Fibroblast of lung (primary cell): ENCODE measurements at regions not wholly inside any gene's neighbourhood (a gene's known extent, or its start where the extent isn't known, plus 50 kb on each side); places are given as distances from the start of the nearest gene placed in this dataset.
"Not testable (repeated sequence)": the region's sequence is repeated elsewhere in the genome, so short reads cannot be mapped to it uniquely, and the experiment has no call there.

ENCODE experiments used
- DNase-seq, 2 donors: peaks; one replicate each; pipeline versions ENCODE4 v3.0.0 to v3.0.0-alpha.2; 2010; ENCODE audit warnings: low read depth in 2 of 2
- H2AFZ ChIP-seq: 2 replicates; pipeline ENCODE4 v1.5.1; 2012; ENCODE audit warnings: low read length, control low read depth, inconsistent platforms
- H3K27ac ChIP-seq: 2 replicates; pipeline ENCODE4 v1.5.1; 2011; ENCODE audit warnings: low read length, control low read depth; ENCODE audit not compliant: insufficient read depth
- H3K27me3 ChIP-seq: 2 replicates; pipeline ENCODE4 v1.5.1; 2011; ENCODE audit warnings: mild to moderate bottlenecking, low read length; ENCODE audit not compliant: control insufficient read depth, insufficient read depth
- H3K36me3 ChIP-seq: 2 replicates; pipeline ENCODE4 v1.5.1; 2011; ENCODE audit warnings: low read length; ENCODE audit not compliant: control insufficient read depth, insufficient read depth
- H3K4me1 ChIP-seq: 2 replicates; pipeline ENCODE4 v1.5.1; 2011; ENCODE audit warnings: low read length; ENCODE audit not compliant: control insufficient read depth, insufficient read depth; ENCODE audit errors: extremely low read depth
- H3K4me2 ChIP-seq: 2 replicates; pipeline ENCODE4 v1.5.1; 2011; ENCODE audit warnings: low read length, control low read depth; ENCODE audit not compliant: insufficient read depth; ENCODE audit errors: extremely low read depth
- H3K4me3 ChIP-seq, 4 experiments: fragments of 200-600 bp in 1 of 4; sonication (generic) in 1 of 4; replicated peaks in 1 of 4; 2 replicates each; pipeline ENCODE4 v1.5.1; 2011 to 2016; ENCODE audit warnings: low read length in 4 of 4, low read depth in 3 of 4, mild to moderate bottlenecking in 3 of 4, control low read depth in 2 of 4, inconsistent platforms in 1 of 4, mixed read lengths in 1 of 4; ENCODE audit not compliant: insufficient read depth in 1 of 4; ENCODE audit errors: control extremely low read depth in 1 of 4
- H3K79me2 ChIP-seq: 2 replicates; pipeline ENCODE4 v1.5.1; 2012; ENCODE audit warnings: mild to moderate bottlenecking, low read length, inconsistent platforms; ENCODE audit not compliant: control insufficient read depth, insufficient read depth
- H3K9ac ChIP-seq: 2 replicates; pipeline ENCODE4 v1.5.1; 2011; ENCODE audit warnings: mild to moderate bottlenecking, low read length, control low read depth; ENCODE audit not compliant: insufficient read depth
- H3K9me3 ChIP-seq: 2 replicates; pipeline ENCODE4 v1.5.1; 2012; ENCODE audit warnings: low read depth, low read length; ENCODE audit not compliant: control insufficient read depth, insufficient read depth
- H4K20me1 ChIP-seq: 2 replicates; pipeline ENCODE4 v1.5.1; 2011; ENCODE audit warnings: low read length; ENCODE audit not compliant: control insufficient read depth, insufficient read depth; ENCODE audit errors: extremely low read depth
- EZH2 ChIP-seq: IDR thresholded peaks from 2 replicates; pipeline ENCODE4 v1.5.1; 2012; ENCODE audit warnings: low read length, control low read depth, mild to moderate bottlenecking; ENCODE audit errors: missing control alignments
- TF ChIP-seq, protein P1 (sequence below), 2 donors: IDR thresholded peaks in 1 of 2; conservative IDR thresholded peaks in 1 of 2; 1 replicate in 1 of 2; 2 replicates in 1 of 2; pipeline ENCODE4 v1.5.1; 2011 to 2012; ENCODE audit warnings: low read length in 2 of 2, control low read depth in 1 of 2, inconsistent platforms in 1 of 2, low read depth in 1 of 2, mild to moderate bottlenecking in 1 of 2

DNA sequence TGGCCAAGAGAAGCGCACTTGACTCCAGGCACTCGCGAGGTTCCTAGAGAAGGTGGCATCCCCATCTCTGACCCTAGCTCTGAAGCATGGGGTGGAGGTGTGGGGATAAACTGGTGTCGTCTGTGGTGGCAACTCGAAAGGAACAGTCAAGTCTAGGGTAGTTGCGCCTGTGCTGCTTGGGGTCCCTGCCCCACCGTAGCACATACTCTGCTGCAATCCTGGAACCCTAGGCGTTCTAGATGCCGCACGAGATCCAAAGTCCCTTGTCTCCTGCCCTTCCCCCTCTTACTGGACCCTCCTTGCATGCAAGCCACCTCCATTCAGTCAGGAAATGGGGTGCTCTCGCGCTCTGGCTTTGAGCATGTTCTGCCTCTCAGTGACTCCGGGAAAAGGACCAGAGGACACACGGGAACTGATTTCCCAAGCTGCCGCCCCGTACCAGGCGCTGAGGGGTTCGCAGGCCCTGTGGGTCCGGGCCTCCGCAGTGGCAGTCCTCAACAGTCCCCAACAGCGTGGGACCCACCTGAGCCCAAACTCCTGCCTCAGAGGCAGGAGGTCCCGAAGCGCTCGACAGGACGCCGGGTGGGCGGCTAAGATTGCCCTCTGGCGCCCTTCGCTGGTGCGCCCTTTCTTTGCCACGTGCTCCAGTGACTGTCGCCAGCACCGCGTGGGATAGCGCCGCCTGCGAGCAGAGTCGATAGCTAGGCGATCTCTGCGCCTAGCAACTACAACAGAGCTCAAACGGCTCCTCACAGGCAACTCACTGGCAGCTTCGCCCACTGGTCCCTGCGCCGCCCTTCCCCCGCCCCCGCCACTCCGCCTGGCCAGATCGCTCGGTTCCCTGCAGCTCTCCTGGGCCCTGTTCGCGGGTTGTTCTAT lies 452.0 kb downstream of the REEP3 start:
- no peak for TF ChIP-seq EZH2
- TF ChIP-seq, protein P1, sequence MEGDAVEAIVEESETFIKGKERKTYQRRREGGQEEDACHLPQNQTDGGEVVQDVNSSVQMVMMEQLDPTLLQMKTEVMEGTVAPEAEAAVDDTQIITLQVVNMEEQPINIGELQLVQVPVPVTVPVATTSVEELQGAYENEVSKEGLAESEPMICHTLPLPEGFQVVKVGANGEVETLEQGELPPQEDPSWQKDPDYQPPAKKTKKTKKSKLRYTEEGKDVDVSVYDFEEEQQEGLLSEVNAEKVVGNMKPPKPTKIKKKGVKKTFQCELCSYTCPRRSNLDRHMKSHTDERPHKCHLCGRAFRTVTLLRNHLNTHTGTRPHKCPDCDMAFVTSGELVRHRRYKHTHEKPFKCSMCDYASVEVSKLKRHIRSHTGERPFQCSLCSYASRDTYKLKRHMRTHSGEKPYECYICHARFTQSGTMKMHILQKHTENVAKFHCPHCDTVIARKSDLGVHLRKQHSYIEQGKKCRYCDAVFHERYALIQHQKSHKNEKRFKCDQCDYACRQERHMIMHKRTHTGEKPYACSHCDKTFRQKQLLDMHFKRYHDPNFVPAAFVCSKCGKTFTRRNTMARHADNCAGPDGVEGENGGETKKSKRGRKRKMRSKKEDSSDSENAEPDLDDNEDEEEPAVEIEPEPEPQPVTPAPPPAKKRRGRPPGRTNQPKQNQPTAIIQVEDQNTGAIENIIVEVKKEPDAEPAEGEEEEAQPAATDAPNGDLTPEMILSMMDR (conservative IDR thresholded peaks at IDR 0.05 in 1 of 2, IDR thresholded peaks at IDR 0.05 in 1 of 2; ENCODE audit: low read depth in 1 of 2, low read length in 2 of 2), result no peak

DNA sequence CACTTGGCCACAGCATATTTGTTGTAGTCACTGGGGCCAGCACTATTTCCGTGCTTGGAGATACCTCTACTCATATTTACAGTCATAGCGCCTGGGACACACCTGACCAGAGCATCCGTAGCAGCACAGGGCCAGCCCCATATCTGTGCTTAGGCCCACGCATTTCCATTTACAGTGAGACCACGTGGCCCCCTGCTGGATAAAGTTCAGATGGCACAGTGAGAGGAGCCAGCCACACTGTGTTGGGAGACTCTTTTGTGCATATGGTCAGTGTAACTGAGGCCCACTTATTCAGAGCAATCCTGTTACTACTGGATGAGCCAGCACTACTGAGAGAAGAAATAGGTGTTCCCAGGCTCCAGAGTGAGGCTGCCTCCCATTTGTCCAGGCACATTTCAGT lies 455.3 kb downstream of the REEP3 start:
- H3K9me3 ChIP-seq, result no peaks in the 10 kb centered on the region
- TF ChIP-seq EZH2, result no peak
- TF ChIP-seq, protein P1 (conservative IDR thresholded peaks at IDR 0.05 in 1 of 2, IDR thresholded peaks at IDR 0.05 in 1 of 2; ENCODE audit: low read depth in 1 of 2, low read length in 2 of 2), result peak; percentile 32 to 54
- no peak overlapping the region for H3K9ac ChIP-seq
- H3K4me2 ChIP-seq, result no peak overlapping the region
- no peaks in the 10 kb centered on the region for H3K4me1 ChIP-seq
- H3K79me2 ChIP-seq, result no peaks in the 10 kb centered on the region
- H3K36me3 ChIP-seq, result no peaks in the 10 kb centered on the region
- no peak overlapping the region for H3K4me3 ChIP-seq
- no peaks in the 10 kb centered on the region for H4K20me1 ChIP-seq
- peak; percentile 1 to 6 for DNase-seq
- H2AFZ ChIP-seq, result no peak overlapping the region
- no peak overlapping the region for H3K27ac ChIP-seq
- H3K27me3 ChIP-seq, result no peaks in the 10 kb centered on the region

More for the DNA sequence above, 452.0 kb downstream of the REEP3 start:
- Histone ChIP-seq H3K4me2 (no peak overlapping the region), H3K27me3 (no peaks in the 10 kb centered on the region), H3K4me1 (no peaks in the 10 kb centered on the region), H3K9me3 (no peaks in the 10 kb centered on the region), H3K4me3 (no peak overlapping the region), H3K27ac (no peak overlapping the region), H4K20me1 (no peaks in the 10 kb centered on the region), H3K79me2 (no peaks in the 10 kb centered on the region), H2AFZ (no peak overlapping the region), H3K9ac (no peak overlapping the region), H3K36me3 (no peaks in the 10 kb centered on the region)
- DNase-seq, result no peak

DNA sequence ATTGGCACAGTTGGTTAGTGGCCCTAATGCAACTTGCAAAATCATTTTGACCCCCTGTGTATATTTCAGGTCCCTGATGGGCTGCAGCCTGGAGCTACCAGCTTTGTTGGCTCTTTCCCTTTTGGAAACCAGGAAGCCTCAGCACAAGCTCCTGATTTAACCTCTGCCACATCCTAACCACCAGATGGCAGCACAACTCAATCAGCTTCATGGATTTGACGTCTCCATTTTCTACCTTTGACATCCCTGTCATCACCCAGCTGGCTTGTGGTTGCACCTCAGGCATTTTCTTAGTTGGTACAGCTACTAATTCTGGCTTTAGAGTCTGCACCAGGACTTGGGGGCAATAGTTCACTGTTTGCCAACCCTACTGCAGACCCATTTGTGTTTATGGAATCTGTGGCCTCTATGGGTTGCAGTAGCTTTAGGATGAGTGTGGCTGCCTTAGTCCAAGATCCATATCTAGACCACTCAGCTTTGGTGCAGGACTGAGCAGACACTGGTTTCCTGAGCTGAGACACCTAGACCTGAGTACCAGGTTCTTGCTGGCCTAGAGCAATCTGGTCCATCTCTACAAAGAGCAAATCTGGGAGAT lies 456.2 kb downstream of the REEP3 start:
- H3K27ac ChIP-seq, result no peak overlapping the region
- TF ChIP-seq EZH2, result no peak
- TF ChIP-seq, protein P1 (conservative IDR thresholded peaks at IDR 0.05 in 1 of 2, IDR thresholded peaks at IDR 0.05 in 1 of 2; ENCODE audit: low read depth in 1 of 2, low read length in 2 of 2), result peak; percentile 48 to 61
- H3K79me2 ChIP-seq, result no peaks in the 10 kb centered on the region
- no peak overlapping the region for H2AFZ ChIP-seq
- no peaks in the 10 kb centered on the region for H3K9me3 ChIP-seq
- H3K9ac ChIP-seq, result no peak overlapping the region
- no peak overlapping the region for H3K4me3 ChIP-seq
- DNase-seq, result peak in 1 of 2 donors; percentile 28
- H3K4me2 ChIP-seq, result no peak overlapping the region
- H4K20me1 ChIP-seq, result no peaks in the 10 kb centered on the region
- no peaks in the 10 kb centered on the region for H3K27me3 ChIP-seq
- no peaks in the 10 kb centered on the region for H3K36me3 ChIP-seq
- H3K4me1 ChIP-seq, result no peaks in the 10 kb centered on the region

DNA sequence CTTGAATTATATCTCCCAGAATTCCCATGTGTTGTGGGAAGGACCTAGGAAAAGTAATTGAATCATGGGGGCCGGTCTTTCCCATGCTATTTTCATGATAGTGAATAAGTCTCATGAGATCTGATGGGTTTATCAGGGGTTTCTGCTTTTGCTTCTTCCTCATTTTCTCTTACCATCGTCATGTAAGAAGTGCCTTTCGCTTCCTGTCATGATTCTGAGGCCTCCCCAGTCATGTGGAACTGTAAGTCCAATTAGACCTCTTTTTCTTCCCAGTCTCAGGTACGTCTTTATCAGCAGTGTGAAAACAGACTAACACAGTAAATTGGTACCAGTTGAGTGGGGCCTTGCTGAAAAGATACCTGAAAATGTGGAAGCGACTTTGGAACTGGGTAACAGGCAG lies 459.7 kb downstream of the REEP3 start:
- not testable (repeated sequence) for H3K27ac ChIP-seq, H3K4me1 ChIP-seq, H4K20me1 ChIP-seq, DNase-seq, H3K27me3 ChIP-seq, H3K9me3 ChIP-seq, H2AFZ ChIP-seq, H3K36me3 ChIP-seq, H3K4me3 ChIP-seq, H3K9ac ChIP-seq, H3K79me2 ChIP-seq, H3K4me2 ChIP-seq
